GM12801 (cell line): ENCODE measurements at regions not wholly inside any gene's neighbourhood (a gene's known extent, or its start where the extent isn't known, plus 50 kb on each side); places are given as distances from the start of the nearest gene placed in this dataset.

Experiments used
- CTCF ChIP-seq: IDR thresholded peaks from one replicate; pipeline ENCODE4 v1.5.1; 2011; ENCODE audit warnings: control low read depth; ENCODE audit not compliant: insufficient read length; ENCODE audit errors: extremely low read depth

DNA sequence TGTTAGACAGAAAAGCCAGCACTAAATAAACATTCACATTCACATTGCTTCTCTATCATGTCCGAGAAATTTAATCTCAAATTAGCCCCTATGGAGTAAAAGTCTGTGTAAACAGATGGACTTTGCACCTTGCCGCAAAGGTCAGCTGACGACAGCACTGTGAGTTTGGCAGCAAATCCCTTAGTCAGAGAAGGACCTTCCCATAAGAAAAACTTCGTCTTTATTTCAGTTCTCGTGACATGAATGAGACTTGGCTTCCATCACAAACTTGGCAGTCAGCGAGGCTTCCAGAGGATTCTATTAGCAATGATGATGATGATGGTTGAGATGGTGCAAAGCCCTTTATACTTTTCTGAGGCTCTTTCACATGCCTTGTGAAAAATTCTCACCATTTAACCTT is 133.7 kb upstream of the IFNGR1 start:
- no peak for TF ChIP-seq CTCF

DNA sequence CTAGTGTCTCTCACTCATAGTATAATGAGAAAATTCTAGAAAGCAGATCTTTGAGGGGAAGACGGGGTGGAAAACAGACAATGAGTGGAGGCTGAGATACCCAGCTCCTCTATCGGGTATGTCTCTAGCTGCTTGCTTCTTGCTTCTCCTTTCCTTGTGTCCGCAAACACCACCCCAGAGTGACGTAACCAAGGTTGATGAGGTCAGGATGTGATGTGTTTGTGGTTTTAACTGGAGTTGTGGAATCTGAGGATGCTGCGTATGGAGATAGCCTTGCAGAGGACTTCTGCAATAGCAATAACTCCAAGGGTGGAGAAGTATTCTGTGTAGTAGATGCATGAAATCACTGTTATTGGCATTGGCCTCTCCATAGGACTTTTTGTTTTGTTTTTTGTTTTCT is 132.7 kb upstream of the IFNGR1 start:
- no peak for TF ChIP-seq CTCF

DNA sequence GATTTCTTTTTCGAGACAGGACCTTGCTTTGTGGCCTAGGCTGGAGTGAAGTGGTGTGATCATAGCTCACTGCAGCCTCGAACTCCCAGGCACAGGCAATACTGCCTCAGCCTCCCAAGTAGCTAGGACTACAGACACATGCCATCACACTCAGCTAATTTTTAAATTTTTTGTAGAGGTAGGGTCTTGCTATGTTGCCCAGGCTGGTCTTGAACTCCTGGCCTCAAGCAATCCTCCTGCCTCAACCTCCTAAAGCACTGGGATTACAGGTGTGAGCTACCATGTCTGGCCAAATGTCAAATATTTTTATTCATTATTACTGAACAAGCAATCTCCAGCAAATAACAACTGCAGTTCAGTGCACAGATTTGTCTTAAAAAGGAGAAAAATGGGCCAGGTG is 131.7 kb upstream of the IFNGR1 start:
- no peak for TF ChIP-seq CTCF

GRCh38 chr6:137349856-137350830 is 131.0 kb upstream of the IFNGR1 start:
- no peak for TF ChIP-seq CTCF

DNA sequence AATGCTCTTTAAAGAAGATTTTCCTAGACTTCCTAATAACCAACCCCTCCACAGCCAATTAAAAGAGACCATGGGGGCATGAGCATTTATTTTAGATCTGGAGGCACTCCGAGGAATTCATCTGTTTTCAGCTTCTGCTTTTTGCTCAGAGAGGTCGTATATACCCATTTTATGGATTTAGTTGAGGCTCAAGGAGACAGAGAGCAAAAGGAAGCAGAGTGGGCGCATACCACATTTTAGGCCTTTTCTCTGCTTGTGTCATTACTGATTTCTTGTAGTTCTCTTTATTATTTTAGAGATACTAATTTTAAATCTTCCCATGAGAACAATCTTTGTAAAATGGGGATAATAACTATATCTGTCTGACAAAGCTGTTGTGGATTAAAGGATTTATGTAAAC is 129.6 kb upstream of the IFNGR1 start:
- no peak for TF ChIP-seq CTCF

DNA sequence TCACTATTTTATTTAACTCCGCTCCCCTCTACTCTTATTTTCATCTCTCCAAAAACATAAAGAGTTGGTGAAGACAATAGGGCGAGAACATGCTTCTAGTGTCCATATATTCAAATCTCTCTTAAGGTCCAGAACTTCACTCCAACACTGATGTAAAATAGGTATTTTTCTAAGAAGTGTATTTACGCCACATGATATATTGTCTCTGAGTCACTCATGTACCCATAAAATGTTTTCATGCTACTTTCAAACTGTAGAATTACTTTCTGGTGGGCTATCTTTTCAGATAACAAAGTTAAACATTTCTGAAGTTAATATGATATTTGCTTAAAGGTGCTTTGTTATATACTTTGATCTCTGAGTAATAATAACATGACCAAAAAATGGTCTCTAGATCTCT is 124.1 kb upstream of the IFNGR1 start:
- TF ChIP-seq CTCF, result no peak

- no peak for TF ChIP-seq CTCF
Measured at GRCh38 chr6:137342607-137343190, 123.5 kb upstream of the IFNGR1 start.
